ENCODE measurements at regions not wholly inside any gene's neighbourhood (a gene's known extent, or its start where the extent isn't known, plus 50 kb on each side); places are given as distances from the start of the nearest gene placed in this dataset.

DNA sequence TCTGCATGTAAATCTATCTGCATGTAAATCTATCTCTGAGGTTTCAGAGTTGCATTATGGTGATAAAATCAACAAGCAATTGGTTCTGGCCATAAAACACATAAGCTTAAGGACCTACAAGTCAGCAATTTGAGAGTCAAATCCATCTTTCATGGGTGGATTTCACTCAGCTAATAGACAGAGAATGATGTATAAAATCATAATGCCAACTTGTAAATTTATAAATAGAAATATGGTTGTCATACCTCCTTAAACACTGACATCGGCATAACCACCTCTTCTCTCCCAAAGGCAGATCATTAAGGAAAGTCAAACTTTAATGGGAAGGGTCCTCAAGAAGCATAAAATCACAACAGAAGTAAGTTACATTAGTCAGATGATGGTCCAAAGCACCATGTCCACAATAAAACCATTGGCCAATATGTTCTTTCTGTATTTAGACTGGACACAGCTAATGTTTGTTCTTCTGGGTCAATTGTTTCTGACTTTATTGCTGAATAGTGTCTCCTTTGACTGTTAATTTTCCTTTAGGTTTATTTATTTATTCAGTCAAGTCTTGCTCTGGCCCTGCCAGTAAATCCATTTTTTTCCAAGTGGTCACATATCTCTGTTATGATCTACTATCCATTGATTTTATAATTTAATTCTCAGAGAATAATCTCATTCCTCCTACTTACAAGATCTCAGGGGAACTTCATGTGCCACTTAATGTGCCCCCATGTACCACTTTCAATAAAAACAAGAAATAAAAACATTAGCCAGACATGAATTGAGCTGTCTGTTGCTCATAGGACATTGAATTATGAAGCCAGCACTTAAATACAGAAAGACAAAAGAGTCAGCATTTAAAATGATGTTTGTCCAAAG, 382.9 kb upstream of the IRAK1BP1 start:
- Histone ChIP-seq H3K27ac (ENCODE audit: low read length) (no peak overlapping the region), H3K4me1 (ENCODE audit: control insufficient read depth, insufficient read depth, low read length) (no peaks in the 10 kb centered on the region), H3K9me3 (ENCODE audit: control insufficient read depth, insufficient read depth, low read depth, low read length) (no peaks in the 10 kb centered on the region), H3K4me3 (ENCODE audit: low read depth in 2 of 2, low read length in 2 of 2) (no peak overlapping the region), H3K36me3 (ENCODE audit: control insufficient read depth, insufficient read depth, low read length) (no peaks in the 10 kb centered on the region), H3K27me3 (ENCODE audit: control insufficient read depth, insufficient read depth, low read length) (no peaks in the 10 kb centered on the region)
- ChIA-PET CTCF (no interaction called here), POLR2A (no interaction called here)
- ATAC-seq (no peak), DNase-seq (ENCODE audit: low read depth, low spot score) (no peak)
- intact Hi-C loops (cut with micrococcal nuclease; ENCODE audit: unreplicated experiment) (no loop called here), in situ Hi-C loops (cut with HindIII; ENCODE audit: low pct_unique_long_range_greater_than_20kb, low sequenced_read_pairs) (no loop called here)
- TF ChIP-seq, protein P1, sequence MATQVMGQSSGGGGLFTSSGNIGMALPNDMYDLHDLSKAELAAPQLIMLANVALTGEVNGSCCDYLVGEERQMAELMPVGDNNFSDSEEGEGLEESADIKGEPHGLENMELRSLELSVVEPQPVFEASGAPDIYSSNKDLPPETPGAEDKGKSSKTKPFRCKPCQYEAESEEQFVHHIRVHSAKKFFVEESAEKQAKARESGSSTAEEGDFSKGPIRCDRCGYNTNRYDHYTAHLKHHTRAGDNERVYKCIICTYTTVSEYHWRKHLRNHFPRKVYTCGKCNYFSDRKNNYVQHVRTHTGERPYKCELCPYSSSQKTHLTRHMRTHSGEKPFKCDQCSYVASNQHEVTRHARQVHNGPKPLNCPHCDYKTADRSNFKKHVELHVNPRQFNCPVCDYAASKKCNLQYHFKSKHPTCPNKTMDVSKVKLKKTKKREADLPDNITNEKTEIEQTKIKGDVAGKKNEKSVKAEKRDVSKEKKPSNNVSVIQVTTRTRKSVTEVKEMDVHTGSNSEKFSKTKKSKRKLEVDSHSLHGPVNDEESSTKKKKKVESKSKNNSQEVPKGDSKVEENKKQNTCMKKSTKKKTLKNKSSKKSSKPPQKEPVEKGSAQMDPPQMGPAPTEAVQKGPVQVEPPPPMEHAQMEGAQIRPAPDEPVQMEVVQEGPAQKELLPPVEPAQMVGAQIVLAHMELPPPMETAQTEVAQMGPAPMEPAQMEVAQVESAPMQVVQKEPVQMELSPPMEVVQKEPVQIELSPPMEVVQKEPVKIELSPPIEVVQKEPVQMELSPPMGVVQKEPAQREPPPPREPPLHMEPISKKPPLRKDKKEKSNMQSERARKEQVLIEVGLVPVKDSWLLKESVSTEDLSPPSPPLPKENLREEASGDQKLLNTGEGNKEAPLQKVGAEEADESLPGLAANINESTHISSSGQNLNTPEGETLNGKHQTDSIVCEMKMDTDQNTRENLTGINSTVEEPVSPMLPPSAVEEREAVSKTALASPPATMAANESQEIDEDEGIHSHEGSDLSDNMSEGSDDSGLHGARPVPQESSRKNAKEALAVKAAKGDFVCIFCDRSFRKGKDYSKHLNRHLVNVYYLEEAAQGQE (IDR thresholded peaks at IDR 0.05; ENCODE audit: insufficient read depth in 1 of 2, low read depth in 2 of 2, low read length in 1 of 2), result no peak
- no TSS peak for BruUV-seq (replicated peaks)

DNA sequence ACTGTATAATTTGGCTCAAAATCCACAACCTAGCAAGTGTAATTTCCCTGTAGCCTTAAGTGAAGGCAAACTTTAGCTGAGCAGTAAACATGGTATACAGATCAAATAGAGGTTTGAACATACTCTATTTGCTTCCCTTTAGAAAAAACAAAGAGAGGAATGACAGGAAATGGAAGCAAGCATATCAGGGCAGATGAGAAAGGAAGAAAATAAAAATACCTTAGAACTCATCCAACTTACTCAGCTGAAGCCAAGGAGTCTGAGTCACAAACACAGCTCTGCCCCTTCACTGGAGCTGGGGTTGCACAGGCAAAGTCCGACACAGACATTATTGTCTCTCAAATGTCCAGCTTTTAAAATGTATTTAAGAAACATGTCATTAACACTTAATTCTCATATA, 379.9 kb upstream of the IRAK1BP1 start:
- Histone ChIP-seq H3K9me3 (ENCODE audit: control insufficient read depth, insufficient read depth, low read depth, low read length) (no peaks in the 10 kb centered on the region), H3K36me3 (ENCODE audit: control insufficient read depth, insufficient read depth, low read length) (no peaks in the 10 kb centered on the region), H3K27ac (ENCODE audit: low read length) (no peak overlapping the region), H3K27me3 (ENCODE audit: control insufficient read depth, insufficient read depth, low read length) (no peaks in the 10 kb centered on the region), H3K4me1 (ENCODE audit: control insufficient read depth, insufficient read depth, low read length) (no peaks in the 10 kb centered on the region), H3K4me3 (ENCODE audit: low read depth in 2 of 2, low read length in 2 of 2) (no peak overlapping the region)
- TF ChIP-seq TCF7L2 (IDR thresholded peaks at IDR 0.05; ENCODE audit: low read depth, low read length), result no peak
- TF ChIP-seq, protein P2, sequence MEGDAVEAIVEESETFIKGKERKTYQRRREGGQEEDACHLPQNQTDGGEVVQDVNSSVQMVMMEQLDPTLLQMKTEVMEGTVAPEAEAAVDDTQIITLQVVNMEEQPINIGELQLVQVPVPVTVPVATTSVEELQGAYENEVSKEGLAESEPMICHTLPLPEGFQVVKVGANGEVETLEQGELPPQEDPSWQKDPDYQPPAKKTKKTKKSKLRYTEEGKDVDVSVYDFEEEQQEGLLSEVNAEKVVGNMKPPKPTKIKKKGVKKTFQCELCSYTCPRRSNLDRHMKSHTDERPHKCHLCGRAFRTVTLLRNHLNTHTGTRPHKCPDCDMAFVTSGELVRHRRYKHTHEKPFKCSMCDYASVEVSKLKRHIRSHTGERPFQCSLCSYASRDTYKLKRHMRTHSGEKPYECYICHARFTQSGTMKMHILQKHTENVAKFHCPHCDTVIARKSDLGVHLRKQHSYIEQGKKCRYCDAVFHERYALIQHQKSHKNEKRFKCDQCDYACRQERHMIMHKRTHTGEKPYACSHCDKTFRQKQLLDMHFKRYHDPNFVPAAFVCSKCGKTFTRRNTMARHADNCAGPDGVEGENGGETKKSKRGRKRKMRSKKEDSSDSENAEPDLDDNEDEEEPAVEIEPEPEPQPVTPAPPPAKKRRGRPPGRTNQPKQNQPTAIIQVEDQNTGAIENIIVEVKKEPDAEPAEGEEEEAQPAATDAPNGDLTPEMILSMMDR (IDR thresholded peaks at IDR 0.05), result no peak
- TF ChIP-seq SIN3A (IDR thresholded peaks at IDR 0.05; ENCODE audit: borderline replicate concordance, insufficient read depth, low read depth, low read length), result no peak
- TF ChIP-seq POLR2AphosphoS5 (IDR thresholded peaks at IDR 0.05; ENCODE audit: low read depth, low read length), result no peak
- TF ChIP-seq, protein P1 (IDR thresholded peaks at IDR 0.05; ENCODE audit: insufficient read depth in 1 of 2, low read depth in 2 of 2, low read length in 1 of 2), result no peak
- CTCF ChIA-PET, result no interaction called here
- ATAC-seq, result no peak
- in situ Hi-C loops (cut with HindIII; ENCODE audit: low pct_unique_long_range_greater_than_20kb, low sequenced_read_pairs) (no loop called here), intact Hi-C loops (cut with micrococcal nuclease; ENCODE audit: unreplicated experiment) (no loop called here)
- BruUV-seq (replicated peaks), result no TSS peak
- POLR2A ChIA-PET, result no interaction called here
- DNase-seq (ENCODE audit: low read depth, low spot score), result no peak

Measured in Panc1 (cell line).